Stimulated activated CD4-positive, alpha-beta T cell treated with anti-CD3 and anti-CD28 coated beads, Interleukin-2, amount 100 ng/mL, for 48 hours (primary cell): ENCODE measurements at regions not wholly inside any gene's neighbourhood (a gene's known extent, or its start where the extent isn't known, plus 50 kb on each side); places are given as distances from the start of the nearest gene placed in this dataset.

Experiments
- DNase-seq, 2 donors: peaks; one replicate each; pipeline ENCODE4 v3.0.0-alpha.2; 2020

DNA sequence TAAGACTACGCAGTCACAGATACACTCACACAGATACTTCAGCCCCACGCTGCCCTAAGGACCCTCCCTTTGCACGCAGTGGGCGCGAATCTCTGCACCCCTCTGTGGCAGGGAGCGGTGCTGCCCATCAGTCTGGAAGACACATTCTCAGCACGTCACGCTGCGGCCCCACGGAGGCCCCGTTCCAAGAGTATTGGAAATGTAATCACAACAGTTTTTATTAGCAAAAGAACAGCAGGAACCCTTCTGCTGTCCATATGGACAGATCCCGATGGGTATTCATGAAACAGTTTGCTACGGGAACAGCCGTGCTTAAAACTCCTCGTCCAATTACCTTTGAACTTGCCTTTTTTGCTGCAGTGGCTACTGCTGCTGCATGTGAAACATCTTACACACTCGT is 131.0 kb downstream of the RPS24 start:
- no peak for DNase-seq

DNA sequence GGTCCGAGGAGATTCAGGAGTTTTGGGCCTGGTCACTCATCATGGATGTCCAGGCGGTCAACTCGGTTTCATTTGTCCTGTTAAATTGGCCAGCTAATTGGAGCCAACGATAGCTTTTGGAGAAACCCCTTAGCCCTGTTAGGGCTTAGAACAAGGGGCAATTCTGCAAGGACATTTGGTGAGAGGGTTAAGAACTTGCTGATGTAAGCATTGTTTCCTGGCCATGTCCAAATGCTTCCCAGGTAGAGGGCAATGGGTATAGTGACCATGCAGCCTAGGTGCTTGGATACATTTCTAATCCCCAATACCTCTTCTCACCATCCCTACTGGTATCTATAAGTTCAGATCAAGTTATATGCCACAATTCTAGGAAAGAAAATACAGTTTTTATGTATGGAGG is 131.5 kb downstream of the RPS24 start:
- DNase-seq = no peak

DNA sequence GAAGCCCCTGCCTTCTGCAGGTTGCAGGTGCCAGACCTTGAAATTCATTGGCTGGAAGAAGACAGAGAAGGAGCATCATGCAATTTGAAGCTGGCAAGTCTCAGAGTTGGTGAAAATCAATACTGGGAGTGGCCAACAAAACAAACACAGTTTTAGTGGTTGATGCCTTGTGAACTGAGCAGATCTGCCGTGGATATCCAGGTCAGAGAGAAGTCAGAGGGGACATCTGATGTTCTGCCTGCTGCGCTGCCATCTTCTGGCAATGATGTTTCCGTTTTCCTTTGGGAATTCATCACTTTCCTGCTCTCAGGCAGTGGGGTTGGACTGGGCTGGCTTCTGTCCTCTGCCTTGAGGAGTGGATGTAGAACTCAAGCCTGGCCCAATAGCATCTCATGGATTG is 132.0 kb downstream of the RPS24 start:
- no peak for DNase-seq

DNA sequence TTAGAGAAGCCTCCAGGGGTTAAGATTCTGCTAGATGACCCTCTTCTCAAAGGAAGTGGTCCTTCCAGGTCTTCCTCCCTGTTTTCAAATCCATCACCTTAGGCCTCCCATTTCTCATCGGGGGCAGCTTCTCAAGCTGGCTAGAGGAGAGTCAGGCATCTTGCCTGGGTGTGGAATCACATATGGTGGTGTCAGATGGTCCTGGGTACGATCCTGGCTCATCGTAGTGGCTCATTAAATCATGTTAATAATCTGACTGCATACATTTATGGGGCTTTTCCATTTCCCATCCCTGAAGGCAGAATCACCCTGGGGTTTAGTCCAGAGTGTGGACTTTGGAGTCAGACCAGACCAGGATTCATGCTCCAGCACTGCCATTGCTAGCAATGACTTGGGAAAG is 132.6 kb downstream of the RPS24 start:
- DNase-seq = no peak

DNA sequence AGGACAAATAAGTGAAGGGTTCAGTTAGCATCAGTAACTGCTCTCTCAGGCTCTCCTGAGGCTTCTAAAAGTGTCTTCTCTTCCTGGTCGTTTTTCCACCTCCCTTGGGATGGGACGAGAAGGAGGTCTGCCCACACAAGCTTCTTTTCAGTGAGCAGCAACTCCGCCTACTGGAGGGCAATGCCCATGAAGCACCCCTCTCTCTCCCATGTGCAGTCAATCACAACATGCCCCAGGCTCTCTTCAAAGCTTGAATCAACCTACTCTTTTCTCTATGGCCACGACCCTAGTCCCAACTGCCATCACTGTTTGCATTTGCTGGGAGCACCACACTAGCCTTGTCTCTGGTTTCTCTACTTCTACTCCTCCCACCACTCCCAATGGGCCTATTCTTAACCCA is 135.6 kb downstream of the RPS24 start:
- no peak for DNase-seq

DNA sequence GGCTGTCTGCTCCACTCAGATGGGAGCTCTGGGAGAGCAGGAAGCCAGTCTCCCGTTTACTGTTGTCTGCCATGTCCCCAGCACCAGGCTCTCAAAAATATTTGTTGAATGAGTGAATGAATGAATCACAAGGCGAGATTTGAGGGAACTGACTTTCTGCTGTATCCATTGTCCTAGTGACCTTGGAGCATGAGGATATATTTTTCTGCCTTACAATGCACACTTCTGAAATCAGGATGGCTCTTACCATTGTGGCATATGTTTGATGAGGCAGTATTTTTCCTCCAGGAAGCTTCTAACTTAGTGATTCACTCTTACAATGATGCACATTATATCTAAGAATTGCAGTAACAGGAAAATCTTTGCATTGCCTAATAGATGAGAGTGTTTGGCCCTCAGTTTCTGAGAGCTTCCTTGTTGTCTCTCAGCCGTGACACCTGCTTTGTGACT is 136.4 kb downstream of the RPS24 start:
- DNase-seq = no peak

DNA sequence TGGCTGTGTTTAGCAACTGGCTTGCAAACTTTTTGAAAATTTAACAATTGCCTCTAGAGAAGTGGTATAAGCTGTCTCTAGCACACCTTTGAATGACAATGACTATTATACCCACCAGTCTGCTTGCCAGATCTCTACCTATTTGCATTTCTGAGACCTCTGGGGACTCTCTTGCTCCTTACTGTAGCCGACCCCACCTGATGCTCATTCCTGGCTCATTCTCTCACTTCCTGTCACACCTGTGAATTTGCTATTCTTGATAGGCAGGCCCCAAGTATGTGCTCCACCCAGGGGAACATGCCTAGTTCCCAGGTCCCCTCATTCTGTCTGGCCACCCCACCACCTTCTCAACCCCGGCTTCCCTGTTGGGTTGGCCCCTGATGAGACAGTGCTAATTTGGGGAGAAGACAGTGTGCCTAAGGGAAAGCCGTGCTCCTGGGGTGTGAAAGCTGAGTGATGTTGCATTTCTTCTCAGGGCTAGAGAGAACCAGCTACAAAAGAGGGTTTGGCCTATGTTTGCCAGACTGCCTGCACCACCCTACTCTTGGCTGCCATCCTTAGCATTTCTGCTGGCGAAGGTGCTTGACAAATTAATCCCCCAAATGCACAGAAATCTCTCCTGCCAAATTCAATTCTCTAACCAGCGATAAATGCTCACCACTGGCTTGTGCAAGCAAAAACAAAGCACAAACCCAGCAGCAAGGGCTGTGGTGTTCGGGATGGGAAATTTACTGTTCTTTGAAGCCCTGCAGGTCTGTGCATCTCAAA is 138.2 kb downstream of the RPS24 start:
- no peak for DNase-seq

DNA sequence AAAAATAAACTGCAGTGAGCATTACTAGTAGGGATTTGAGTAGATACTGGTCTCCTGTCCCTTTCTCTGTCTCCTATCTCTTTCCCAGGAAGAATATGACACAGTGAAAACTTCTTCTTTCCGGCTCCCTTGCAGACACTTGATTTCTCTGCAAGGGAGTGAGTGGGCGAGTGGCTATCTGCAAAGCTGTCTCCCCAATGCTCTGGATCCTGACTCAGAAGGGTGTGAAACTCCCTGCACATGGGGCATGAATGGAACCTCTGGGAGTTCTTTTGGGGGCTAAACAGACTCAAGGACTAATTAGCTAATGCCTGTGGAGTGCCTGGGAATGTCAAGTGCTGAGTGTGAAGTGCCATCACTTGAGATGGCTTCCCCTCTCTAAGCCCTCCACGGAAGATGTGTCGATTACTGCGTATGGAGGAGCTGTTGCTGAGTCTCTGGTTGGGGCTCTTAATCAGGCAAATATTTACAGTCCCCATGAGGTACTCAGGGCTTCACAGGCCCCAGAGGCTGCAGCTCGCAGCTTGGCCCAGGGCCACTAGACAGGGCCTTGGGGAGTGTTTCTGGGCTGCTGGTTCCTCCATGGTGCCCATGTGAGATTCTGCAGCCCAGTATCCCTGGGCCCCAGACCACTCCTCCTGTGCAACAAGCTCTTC is 139.8 kb downstream of the RPS24 start:
- no peak for DNase-seq

DNA sequence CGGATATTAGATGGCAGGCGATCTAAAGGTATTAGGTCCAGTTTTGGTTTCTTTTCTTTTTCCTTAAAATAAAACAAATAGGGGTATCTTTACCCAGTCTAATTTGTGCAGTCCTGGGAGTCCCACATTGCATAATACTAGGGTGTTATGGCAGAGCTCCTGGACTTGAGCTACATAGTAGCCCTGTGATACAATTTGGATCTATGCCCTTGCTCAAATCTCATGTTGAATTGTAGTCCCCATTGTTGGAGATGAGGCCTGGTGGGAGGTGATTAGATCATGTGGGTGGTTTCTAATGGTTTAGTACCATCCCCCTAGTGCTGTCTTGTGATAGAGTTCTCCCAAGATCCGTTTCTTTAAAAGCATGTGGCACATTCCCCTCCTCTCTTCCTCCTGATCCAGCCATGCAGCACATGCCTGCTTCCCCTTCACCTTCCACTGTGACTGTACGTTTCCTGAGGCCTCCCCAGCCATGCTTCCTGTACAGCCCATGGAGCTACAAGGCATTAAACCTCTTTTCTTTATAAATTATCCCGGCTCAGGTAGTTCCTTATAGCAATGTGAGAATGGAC is 141.9 kb downstream of the RPS24 start:
- DNase-seq = no peak

DNA sequence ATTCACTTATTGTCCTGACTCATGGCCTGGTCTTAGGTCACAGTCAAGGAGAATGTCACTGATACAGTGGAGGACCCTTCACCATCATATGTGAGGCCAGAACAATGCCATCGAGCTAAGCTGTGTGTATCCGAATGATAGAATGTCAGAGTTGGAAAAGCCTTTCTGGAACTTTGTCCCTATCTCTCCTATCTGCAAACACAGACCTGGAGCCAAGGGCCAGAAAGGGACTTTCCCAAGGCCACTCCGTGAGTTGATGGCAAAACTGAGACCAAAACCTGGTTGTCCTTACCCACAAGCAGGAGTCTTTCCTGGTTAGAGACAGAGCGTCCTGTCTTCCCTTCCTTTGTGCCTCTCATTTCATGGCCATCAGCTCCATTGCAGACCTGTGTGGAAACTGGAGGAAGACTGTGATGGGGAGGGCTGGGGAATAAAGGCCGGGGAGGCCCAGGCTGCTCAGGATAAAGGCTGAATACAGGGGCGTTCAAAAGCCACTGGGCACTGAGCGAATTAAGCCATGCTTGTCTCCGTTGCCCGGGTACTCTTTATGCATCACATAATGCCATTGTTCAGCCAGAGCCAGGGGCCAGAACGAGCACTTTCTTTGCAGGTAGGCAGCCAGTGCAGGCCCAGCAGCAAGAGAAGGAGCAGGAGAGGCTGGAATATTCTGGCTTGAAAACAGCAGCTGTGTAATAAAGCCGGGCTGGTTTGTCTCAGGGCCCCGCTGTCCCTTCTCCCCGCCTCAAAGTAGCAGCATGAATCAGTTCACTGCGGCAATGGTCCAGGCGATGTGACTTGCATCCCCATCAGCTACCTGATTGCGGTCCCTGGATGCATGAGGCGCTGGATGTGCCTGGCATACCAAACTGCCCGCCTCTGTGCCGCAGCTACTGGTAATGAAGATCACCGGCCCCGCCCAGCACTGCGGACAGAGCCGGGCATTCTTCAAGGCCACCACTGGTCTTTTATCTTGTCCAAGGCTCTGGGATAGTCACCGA is 143.0 kb downstream of the RPS24 start:
- DNase-seq = no peak

DNA sequence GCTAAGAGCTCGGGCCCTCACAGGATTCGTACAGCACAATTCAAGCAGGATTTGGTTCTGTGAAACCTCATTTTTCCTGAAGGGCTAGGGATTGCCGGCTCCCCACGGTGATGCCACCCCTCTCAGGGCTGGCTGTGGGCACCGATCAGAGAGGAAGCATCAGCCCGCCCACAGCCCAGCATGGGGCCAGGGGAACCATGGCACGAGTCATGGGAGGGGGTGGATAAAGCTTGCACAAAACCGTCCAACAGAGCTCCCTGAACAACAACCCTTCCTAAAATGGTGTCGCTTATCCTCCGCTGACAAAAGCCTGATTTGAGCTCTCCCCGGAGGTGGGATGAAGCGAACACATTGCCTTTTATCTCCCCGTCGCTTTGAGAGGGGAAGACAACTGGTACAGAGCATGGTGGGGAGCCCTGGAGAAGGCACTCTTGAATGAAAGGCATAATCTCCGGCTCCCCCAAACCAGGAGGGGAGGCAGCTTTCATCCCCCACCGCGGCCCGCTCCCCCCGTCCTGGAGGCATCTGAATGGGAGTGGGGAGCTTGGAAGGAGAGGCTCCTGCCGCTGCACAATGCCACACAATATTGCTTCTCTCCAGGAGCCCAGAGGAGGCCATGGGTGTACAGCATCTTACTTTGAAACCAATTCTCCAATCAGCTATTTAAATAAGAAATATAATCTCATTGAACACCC is 144.0 kb downstream of the RPS24 start:
- no peak for DNase-seq

DNA sequence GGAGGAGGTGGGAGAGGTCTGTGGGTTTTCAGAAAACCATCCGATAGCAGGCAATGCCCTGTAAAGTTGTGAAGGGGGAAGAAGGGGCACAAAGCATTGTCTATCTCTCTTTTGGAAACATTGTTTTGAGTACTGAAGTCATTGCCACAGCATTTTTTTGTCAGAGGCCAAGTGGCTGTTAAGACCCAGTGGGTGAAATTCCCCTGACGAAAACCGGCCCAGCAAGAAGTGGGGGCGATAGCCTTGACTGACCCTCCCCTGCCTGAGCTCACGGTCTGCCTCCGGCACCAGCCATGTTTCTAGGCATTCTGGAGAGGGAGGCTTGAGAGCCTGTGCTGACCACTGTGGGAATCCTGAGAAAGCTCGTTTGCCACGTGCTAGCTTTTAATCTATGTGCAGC is 144.7 kb downstream of the RPS24 start:
- no peak for DNase-seq

DNA sequence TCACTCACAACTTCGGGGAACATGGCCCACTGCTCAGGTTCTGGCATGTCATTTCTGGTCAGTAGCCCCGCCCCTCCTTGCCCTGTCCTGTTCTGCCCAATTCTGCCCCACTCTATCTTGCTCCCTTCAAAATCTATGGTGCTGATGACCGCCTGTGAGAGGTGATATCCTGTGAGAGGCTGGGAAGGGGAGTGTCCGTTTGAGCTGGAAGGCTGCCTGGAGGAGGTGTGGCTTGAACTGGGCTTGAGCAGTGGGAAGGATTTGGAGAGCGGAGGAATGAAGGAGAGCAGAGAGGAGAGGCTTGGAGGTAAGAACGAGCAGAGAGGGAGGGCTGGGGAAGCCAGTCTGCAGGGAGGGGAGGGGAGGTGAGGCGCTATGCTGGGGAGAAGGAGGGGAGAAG is 145.3 kb downstream of the RPS24 start:
- DNase-seq = no peak

DNA sequence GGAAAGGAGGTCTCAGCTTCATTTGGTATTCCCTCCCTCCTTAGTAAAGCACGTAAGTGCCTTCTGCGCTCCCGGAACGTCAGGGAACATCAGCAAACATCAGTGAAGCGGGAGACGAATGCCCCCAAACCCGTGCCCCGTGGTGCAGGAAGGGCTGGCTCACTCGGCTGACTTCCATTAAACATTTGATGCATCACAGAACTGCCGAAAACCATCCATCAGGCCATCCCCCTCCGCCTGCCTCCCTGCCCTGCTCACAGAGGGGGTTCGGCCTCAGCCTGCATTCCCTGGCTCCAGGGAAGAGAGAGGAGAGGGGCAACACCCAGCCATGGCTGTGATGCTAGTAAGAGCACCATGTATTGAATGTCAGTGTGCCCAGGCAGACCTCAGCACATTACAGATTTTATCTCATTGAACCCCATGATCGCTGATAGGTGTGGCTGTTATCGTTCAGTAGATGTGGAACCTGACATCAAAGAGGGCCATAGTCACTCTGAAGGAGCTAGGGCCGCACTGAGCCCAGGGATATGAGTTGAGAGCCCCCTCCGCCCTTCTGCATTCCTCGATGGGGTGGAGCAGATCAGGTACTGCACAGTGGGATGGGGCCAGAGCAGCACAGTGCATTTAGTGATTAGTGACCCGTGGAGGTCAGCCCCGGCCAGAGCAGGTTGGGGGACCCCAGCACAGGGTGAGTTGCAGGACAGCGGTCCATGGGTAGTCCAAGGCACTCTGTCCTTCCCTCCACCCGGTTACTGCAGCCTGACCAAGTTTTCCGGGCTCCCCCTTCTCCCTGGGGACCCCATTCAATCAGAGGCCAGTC is 146.4 kb downstream of the RPS24 start:
- DNase-seq = no peak

DNA sequence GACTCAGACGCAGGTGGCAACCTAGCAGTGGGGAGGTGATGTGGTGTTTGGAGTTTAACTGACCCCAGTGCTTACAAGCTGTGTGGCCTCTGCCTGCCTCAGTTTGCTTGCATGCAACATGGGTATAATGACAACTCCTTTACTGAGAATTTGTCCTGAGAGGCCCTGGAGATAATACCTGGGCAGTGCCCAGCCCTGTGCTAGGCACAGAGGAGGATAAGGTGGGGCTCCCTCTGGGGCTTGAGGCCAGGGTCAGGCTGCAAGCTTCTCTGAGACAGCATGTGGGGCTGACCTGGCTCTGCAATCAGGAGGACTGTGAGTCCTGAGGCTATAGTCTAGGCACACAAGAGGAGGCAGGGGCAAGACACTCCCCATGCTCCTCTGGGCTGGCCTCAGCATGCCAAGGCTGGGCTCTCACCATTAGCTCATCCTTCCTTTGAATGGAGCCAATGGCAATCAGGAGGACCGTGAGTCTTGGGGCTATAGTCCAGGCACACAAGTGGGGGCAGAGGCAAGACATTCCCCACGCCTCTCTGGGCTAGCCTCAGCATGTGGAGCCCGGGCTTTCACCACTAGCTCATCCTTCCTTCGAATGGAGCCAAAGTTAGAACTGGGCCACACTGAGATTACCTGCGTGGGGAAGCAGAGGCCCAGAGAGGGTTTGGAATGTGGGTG is 147.9 kb downstream of the RPS24 start:
- no peak for DNase-seq

DNA sequence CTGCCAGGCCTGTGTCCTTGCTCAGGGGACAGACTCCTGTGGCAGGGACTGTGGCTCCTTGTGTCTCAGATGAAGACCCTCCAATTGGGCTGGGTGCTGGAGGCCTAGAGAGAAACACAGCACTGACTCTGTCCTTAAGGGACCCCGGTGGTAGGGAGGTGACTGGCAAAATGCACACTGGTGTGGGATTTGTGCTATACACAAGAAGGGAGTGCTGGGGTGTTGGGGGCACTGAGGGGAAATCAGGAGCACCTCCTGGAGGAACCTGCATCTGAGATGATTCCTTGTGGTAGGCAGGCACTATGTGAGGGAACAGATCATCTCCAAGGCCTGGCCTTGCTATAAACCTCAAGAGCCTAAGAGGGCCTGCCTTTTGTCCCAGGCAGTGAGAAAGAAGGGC is 149.2 kb downstream of the RPS24 start:
- DNase-seq = no peak

DNA sequence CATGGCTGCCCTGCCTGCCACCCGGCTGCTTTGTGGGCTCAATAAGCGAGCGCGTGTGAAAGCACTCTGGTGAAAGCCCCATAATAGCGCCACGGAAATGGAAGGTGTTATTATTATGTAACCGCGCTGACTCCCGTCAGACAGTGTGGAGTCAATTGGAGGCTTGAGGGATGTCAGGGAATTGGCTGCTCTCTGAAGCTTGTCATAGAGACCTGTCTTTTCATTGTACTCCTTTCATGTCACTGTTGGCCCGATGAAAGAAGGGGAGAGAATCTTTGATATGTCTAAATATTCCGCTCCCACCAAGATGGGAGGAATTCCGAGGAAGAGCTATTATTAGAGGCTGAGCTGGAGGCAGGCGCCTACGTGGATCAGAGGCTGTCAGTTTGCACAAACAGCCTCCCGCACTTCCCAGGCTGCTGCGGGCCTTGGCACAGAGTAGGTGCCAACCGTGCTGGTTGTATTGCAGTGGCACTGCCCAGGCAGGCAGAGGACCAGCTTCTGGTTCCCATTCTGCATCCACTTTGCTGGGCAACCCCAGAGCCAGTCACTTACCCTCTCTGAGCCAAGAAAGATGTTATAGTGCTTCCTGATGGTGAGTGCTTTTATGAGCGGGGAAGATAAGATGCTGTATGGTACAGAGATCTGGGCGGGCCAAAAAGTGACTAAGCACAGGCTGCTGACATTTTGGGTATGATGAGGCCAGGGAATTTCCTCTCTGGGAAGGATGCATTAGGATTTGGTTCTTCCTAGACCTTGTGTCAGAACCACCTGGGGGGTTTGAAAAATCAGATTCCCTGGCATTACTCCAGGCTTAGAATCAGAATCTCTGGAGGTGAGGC is 151.4 kb downstream of the RPS24 start:
- no peak for DNase-seq

DNA sequence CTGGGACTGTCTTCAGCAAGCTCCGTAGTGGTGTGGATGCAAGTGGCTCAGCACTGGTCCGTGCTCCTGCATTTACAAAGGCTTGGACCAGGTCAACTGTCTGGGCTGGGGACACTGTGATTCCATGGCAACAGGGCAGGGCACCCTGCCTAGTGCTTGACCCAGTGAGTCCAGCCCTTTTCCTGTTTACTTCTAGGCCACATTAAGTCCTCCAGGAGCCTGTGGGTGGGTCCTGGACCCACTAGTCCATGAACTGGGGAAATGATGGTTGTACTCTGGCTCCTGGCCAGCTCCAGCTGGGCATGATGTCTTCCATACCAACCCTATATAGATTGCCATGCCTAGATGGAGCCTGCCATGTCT is 152.0 kb downstream of the RPS24 start:
- no peak for DNase-seq

DNA sequence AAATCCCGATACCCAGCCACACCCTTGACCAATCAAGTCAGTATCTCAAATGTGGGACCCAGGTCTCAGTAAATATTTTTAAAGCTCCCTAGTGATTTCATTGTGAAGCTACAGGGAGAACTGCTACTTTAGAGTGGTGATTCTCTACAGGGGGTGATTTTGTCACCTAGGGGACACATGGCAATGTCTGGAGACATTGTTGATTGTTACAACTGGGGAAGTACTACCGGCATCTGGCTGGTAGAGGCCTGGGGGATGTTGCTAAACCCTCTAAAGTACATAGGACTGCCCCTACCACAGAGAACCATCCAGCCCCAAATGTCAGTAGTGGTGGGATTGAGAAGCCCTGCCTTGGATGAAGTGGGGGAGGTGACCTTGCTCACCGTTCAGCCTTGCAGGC is 152.9 kb downstream of the RPS24 start:
- DNase-seq = no peak

DNA sequence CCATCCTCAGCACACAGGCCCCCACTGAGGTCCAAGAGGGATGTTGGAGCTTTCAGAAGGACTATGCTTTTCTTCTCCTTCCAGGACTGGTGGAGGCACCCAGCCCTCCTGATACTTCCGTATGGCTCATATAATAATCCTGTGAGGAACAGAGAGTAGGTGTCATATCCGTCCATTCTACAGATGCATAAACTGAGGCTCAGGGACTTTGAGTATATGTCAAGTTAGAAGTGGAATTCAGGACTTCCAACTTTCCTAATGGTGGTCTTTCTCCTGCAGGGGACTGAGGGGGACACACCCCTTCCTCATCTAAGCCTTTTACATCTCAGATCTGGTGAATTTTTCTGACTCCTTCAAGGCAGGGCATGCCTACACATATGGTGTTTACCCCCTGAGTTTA is 153.7 kb downstream of the RPS24 start:
- DNase-seq = no peak
